ENCODE measurements at regions not wholly inside any gene's neighbourhood (a gene's known extent, or its start where the extent isn't known, plus 50 kb on each side); places are given as distances from the start of the nearest gene placed in this dataset.

DNA sequence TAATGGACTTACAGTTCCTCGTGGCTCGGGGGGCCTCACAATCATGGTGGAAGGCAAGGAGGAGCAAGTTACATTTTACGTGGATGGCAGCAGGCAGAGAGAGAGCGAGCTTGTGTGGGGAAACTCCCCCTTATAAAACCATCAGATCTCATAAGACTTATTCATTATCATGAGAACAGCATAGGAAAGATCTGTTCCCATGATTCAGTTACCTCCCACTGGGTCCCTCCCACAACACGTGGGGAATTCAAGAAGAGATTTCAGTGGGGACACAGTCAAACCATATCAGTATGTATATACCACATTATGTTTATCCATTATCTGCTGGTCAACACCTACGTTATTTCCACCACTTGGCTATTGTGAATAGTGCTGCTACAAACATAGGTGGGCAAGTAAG is 352.3 kb upstream of the B3GALT2 start:
- no peak overlapping the region for H3K9ac ChIP-seq (ENCODE audit: low read length)
- H3K79me2 ChIP-seq (ENCODE audit: low read length) = no peaks in the 10 kb centered on the region
- H3K27me3 ChIP-seq (ENCODE audit: low read length) = no peaks in the 10 kb centered on the region
- H3K4me2 ChIP-seq (ENCODE audit: low read depth, low read length, poor library complexity, severe bottlenecking) = no peak overlapping the region
- H3K4me1 ChIP-seq (ENCODE audit: low read length) = no peaks in the 10 kb centered on the region; the same call in 1 of the 2 replicates
- no peak overlapping the region for H3K27ac ChIP-seq (ENCODE audit: low read length)
- H4K20me1 ChIP-seq (ENCODE audit: insufficient read depth, low read depth, low read length) = no peaks in the 10 kb centered on the region
- no peak for DNase-seq
- H2AFZ ChIP-seq (ENCODE audit: low read length) = no peak overlapping the region
- H3K9me3 ChIP-seq (ENCODE audit: low read length) = no peaks in the 10 kb centered on the region
- no peak overlapping the region for H3K4me3 ChIP-seq (ENCODE audit: low read length)
- H3K36me3 ChIP-seq (ENCODE audit: insufficient read depth, low read length) = no peaks in the 10 kb centered on the region
- H3K9me2 ChIP-seq (replicated peaks; ENCODE audit: insufficient read depth, low read length) = no peaks in the 10 kb centered on the region

DNA sequence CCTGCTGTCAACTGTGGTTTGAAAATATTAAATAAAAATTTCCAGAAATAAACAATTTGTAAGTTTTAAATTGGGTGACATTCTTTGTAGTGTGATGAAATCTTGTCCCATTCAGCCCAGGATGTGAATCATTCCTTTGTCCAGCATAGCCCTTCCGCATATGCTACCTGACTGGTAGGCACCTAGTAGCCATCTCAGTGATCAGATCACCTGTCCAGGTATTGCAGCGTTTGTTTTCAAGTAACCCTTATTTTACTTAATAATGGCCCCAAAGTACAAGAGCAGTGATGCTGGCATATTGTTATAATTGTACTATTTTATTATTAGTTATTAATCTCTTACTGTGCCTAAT is 351.6 kb upstream of the B3GALT2 start:
- no peak overlapping the region for H3K4me3 ChIP-seq (ENCODE audit: low read length)
- H3K9ac ChIP-seq (ENCODE audit: low read length) = no peak overlapping the region
- no peaks in the 10 kb centered on the region for H3K9me3 ChIP-seq (ENCODE audit: low read length)
- H3K79me2 ChIP-seq (ENCODE audit: low read length) = no peaks in the 10 kb centered on the region
- H3K27ac ChIP-seq (ENCODE audit: low read length) = no peak overlapping the region
- H3K36me3 ChIP-seq (ENCODE audit: insufficient read depth, low read length) = no peaks in the 10 kb centered on the region
- no peak overlapping the region for H3K4me2 ChIP-seq (ENCODE audit: low read depth, low read length, poor library complexity, severe bottlenecking)
- no peaks in the 10 kb centered on the region; the same call in 1 of the 2 replicates for H3K4me1 ChIP-seq (ENCODE audit: low read length)
- DNase-seq = no peak
- no peaks in the 10 kb centered on the region for H4K20me1 ChIP-seq (ENCODE audit: insufficient read depth, low read depth, low read length)
- no peak overlapping the region for H2AFZ ChIP-seq (ENCODE audit: low read length)
- no peaks in the 10 kb centered on the region for H3K27me3 ChIP-seq (ENCODE audit: low read length)
- H3K9me2 ChIP-seq (replicated peaks; ENCODE audit: insufficient read depth, low read length) = no peaks in the 10 kb centered on the region

DNA sequence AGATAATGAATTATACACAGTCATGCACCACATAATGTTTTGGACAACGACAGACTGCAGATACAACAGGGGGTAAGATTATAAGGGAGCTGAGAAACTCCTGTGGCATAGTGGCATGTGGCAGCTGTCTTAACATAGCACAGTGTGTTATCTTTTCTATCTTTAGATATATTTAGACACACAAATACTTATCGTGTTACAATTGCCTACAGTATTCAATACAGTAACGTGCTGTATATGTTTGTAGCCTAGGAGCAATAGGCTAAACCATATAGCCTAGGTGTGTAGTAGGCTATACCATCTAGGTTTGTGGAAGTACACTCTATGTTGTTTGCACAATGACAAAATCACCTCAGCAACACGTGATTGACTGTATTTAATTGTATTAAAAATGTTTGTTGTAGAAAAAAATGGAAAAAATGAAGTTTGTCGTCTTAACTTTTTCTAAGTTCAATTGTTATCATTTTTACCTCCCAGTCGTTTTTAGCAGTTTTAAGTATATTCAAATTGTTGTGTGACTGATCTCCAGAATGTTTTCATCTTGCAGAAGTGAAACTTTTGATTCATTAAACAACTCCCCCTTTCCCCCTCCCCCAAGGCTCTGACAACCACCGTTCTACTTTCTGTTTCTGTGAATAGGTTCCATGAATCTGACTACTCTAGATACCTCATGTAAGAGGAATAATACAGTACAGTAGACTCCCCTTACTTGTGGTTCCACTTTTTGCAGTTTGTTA is 351.0 kb upstream of the B3GALT2 start:
- no peaks in the 10 kb centered on the region for H3K79me2 ChIP-seq (ENCODE audit: low read length)
- H3K4me1 ChIP-seq (ENCODE audit: low read length) = no peaks in the 10 kb centered on the region; the same call in 1 of the 2 replicates
- no peak overlapping the region for H3K9ac ChIP-seq (ENCODE audit: low read length)
- no peak for DNase-seq
- no peak overlapping the region for H3K4me3 ChIP-seq (ENCODE audit: low read length)
- no peaks in the 10 kb centered on the region for H3K27me3 ChIP-seq (ENCODE audit: low read length)
- no peaks in the 10 kb centered on the region for H3K9me2 ChIP-seq (replicated peaks; ENCODE audit: insufficient read depth, low read length)
- H3K9me3 ChIP-seq (ENCODE audit: low read length) = no peaks in the 10 kb centered on the region
- H4K20me1 ChIP-seq (ENCODE audit: insufficient read depth, low read depth, low read length) = no peaks in the 10 kb centered on the region
- no peak overlapping the region for H2AFZ ChIP-seq (ENCODE audit: low read length)
- no peak overlapping the region for H3K4me2 ChIP-seq (ENCODE audit: low read depth, low read length, poor library complexity, severe bottlenecking)
- no peaks in the 10 kb centered on the region for H3K36me3 ChIP-seq (ENCODE audit: insufficient read depth, low read length)
- H3K27ac ChIP-seq (ENCODE audit: low read length) = no peak overlapping the region

DNA sequence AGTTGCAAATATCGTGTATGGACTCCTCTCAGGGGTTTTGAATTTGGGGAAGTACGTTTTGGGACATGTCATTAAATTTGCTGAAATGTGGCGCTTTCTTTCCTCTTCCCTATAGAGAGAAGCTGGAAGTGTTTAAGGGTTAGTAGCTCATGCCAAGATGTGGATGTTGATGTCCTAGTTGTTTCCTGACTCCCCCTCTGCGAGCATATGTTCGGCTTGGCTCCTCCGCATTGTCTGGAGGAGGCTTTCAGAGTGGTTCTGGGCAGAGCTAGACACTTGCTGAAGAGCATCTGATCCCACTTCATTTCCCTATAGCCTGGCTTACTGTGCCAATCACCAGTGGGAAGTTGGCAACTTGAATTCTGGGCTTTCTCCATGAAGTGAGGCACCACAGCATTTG is 347.4 kb upstream of the B3GALT2 start:
- Histone ChIP-seq H3K27me3 (ENCODE audit: low read length) (no peaks in the 10 kb centered on the region), H3K4me2 (ENCODE audit: low read depth, low read length, poor library complexity, severe bottlenecking) (no peak overlapping the region), H3K9me2 (replicated peaks; ENCODE audit: insufficient read depth, low read length) (no peaks in the 10 kb centered on the region), H3K4me3 (ENCODE audit: low read length) (no peak overlapping the region), H3K79me2 (ENCODE audit: low read length) (no peaks in the 10 kb centered on the region), H2AFZ (ENCODE audit: low read length) (no peak overlapping the region), H3K9ac (ENCODE audit: low read length) (no peak overlapping the region), H3K36me3 (ENCODE audit: insufficient read depth, low read length) (no peaks in the 10 kb centered on the region), H3K4me1 (ENCODE audit: low read length) (no peaks in the 10 kb centered on the region; the same call in 1 of the 2 replicates), H4K20me1 (ENCODE audit: insufficient read depth, low read depth, low read length) (no peaks in the 10 kb centered on the region), H3K9me3 (ENCODE audit: low read length) (no peaks in the 10 kb centered on the region), H3K27ac (ENCODE audit: low read length) (no peak overlapping the region)
- no peak for DNase-seq

DNA sequence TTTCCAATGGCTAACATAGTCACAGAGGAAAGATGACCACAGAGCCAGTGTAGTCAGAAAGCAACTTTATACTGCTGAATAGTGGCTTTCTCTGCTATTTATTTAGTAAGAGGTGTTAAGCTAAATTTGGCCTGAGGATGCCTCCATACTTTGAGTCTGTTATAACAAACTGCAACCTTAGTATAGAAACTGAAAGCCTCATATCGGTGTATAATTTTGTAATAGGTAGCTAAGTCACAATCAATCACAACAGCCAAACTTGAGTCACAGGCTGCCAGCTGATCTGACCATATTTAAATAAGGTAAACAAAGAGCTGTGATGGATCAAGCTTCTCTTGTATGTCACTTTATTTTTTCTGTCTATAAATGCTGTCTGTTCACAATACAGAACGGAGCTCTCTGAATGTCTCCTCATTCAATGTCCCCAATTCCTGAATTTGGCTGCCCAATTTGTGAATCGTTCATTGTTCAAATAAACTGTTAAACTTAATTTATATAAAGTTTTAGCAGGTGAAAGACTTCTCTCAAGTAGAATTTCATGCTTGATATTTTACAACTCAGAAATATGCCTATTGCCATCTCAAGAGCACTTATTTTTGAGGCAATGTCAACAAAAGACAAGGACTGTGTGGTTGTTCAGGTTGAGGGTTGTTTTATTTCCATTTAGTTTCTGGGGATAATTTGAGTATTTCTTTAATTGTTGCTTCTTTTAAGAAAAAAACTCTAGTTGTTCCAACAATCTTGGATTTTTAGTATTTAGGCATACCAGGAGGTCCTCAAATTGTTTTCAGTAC is 339.7 kb upstream of the B3GALT2 start:
- H3K36me3 ChIP-seq (ENCODE audit: insufficient read depth, low read length) = no peaks in the 10 kb centered on the region
- no peaks in the 10 kb centered on the region for H3K9me3 ChIP-seq (ENCODE audit: low read length)
- H3K9me2 ChIP-seq (replicated peaks; ENCODE audit: insufficient read depth, low read length) = no peaks in the 10 kb centered on the region
- no peaks in the 10 kb centered on the region for H4K20me1 ChIP-seq (ENCODE audit: insufficient read depth, low read depth, low read length)
- no peaks in the 10 kb centered on the region for H3K4me1 ChIP-seq (ENCODE audit: low read length)
- H3K4me2 ChIP-seq (ENCODE audit: low read depth, low read length, poor library complexity, severe bottlenecking) = no peak overlapping the region
- H3K79me2 ChIP-seq (ENCODE audit: low read length) = no peaks in the 10 kb centered on the region
- no peak overlapping the region for H2AFZ ChIP-seq (ENCODE audit: low read length)
- no peaks in the 10 kb centered on the region for H3K27me3 ChIP-seq (ENCODE audit: low read length)
- no peak for DNase-seq
- H3K9ac ChIP-seq (ENCODE audit: low read length) = no peak overlapping the region
- no peak overlapping the region for H3K27ac ChIP-seq (ENCODE audit: low read length)
- no peak overlapping the region for H3K4me3 ChIP-seq (ENCODE audit: low read length)

DNA sequence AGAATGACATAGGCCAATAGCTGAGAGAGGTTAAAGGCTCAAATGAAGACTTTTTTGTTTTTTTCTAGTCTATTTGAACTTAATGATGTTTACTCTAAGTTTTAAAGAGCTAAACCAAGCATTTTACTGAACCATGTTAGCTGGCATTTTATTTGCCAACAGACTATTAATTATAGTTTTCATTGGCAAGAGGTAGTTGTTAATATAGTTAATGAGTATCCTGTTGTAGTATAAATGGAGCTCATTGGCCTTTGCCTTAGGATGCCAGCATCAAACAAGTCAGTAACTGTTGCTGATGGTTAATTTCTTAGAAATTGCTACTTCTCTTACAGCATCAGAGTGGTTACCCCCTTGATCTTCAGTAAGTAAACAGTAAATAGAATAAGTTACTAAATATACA is 339.0 kb upstream of the B3GALT2 start:
- no peak overlapping the region for H3K4me3 ChIP-seq (ENCODE audit: low read length)
- no peaks in the 10 kb centered on the region for H3K9me2 ChIP-seq (replicated peaks; ENCODE audit: insufficient read depth, low read length)
- H3K9ac ChIP-seq (ENCODE audit: low read length) = no peak overlapping the region
- H3K27ac ChIP-seq (ENCODE audit: low read length) = no peak overlapping the region
- H3K27me3 ChIP-seq (ENCODE audit: low read length) = no peaks in the 10 kb centered on the region
- no peaks in the 10 kb centered on the region for H3K79me2 ChIP-seq (ENCODE audit: low read length)
- no peaks in the 10 kb centered on the region for H3K36me3 ChIP-seq (ENCODE audit: insufficient read depth, low read length)
- no peak overlapping the region for H2AFZ ChIP-seq (ENCODE audit: low read length)
- DNase-seq = no peak
- H3K4me2 ChIP-seq (ENCODE audit: low read depth, low read length, poor library complexity, severe bottlenecking) = no peak overlapping the region
- H3K9me3 ChIP-seq (ENCODE audit: low read length) = no peaks in the 10 kb centered on the region
- no peaks in the 10 kb centered on the region for H4K20me1 ChIP-seq (ENCODE audit: insufficient read depth, low read depth, low read length)
- H3K4me1 ChIP-seq (ENCODE audit: low read length) = no peaks in the 10 kb centered on the region

DNA sequence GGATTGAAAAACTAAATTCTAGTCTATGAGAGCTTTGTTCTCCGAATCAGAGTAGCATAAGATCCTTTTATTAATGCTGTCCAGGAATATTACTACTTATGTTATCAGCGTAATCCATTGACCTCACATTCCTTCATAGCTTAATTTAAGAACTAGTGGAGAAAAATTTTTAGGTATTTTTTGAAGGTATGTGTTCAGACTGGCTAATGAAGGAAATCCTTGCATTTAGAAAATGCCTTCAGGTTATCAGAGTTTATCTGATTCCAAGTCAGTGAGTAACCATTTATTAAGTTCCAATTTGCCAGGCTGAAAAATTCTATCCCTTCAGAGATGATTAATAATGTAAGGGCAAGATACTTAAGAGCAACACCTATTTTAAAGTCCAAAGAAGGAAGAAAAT is 338.2 kb upstream of the B3GALT2 start:
- no peak overlapping the region for H3K4me2 ChIP-seq (ENCODE audit: low read depth, low read length, poor library complexity, severe bottlenecking)

DNA sequence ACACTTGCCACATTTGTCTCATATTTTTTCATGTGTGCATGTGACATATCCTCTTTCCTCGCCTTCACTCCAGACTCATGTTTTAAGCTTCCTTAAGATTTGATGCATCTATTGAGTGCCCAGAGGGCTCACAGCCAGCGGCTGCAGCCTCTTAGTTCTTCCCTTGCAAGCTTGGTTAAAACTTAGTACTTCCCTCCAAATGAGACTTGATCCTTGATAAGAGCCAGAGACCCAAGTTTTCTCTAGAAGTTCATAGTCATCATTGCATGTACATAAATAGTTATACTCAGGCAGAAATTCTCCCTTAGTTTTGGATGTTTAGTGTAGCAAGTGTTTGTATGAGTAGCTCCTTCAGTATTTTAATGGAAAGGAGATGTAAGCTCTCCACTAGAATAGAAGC is 337.6 kb upstream of the B3GALT2 start:
- no peaks in the 10 kb centered on the region for H3K27me3 ChIP-seq (ENCODE audit: low read length)
- H3K4me2 ChIP-seq (ENCODE audit: low read depth, low read length, poor library complexity, severe bottlenecking) = no peak overlapping the region
- no peaks in the 10 kb centered on the region for H3K79me2 ChIP-seq (ENCODE audit: low read length)
- H4K20me1 ChIP-seq (ENCODE audit: insufficient read depth, low read depth, low read length) = no peaks in the 10 kb centered on the region
- no peaks in the 10 kb centered on the region for H3K9me3 ChIP-seq (ENCODE audit: low read length)
- no peaks in the 10 kb centered on the region for H3K36me3 ChIP-seq (ENCODE audit: insufficient read depth, low read length)
- no peak overlapping the region for H3K4me3 ChIP-seq (ENCODE audit: low read length)
- H3K9ac ChIP-seq (ENCODE audit: low read length) = no peak overlapping the region
- H2AFZ ChIP-seq (ENCODE audit: low read length) = no peak overlapping the region
- no peak for DNase-seq
- no peaks in the 10 kb centered on the region for H3K4me1 ChIP-seq (ENCODE audit: low read length)
- no peaks in the 10 kb centered on the region for H3K9me2 ChIP-seq (replicated peaks; ENCODE audit: insufficient read depth, low read length)
- H3K27ac ChIP-seq (ENCODE audit: low read length) = no peak overlapping the region

More for the DNA sequence above, 338.2 kb upstream of the B3GALT2 start:
- H4K20me1 ChIP-seq (ENCODE audit: insufficient read depth, low read depth, low read length) = no peaks in the 10 kb centered on the region
- no peaks in the 10 kb centered on the region for H3K27me3 ChIP-seq (ENCODE audit: low read length)
- no peak overlapping the region for H3K4me3 ChIP-seq (ENCODE audit: low read length)
- H3K36me3 ChIP-seq (ENCODE audit: insufficient read depth, low read length) = no peaks in the 10 kb centered on the region
- H3K9me3 ChIP-seq (ENCODE audit: low read length) = no peaks in the 10 kb centered on the region
- no peaks in the 10 kb centered on the region for H3K4me1 ChIP-seq (ENCODE audit: low read length)
- H3K9ac ChIP-seq (ENCODE audit: low read length) = no peak overlapping the region
- no peak overlapping the region for H3K27ac ChIP-seq (ENCODE audit: low read length)
- no peaks in the 10 kb centered on the region for H3K79me2 ChIP-seq (ENCODE audit: low read length)
- H3K9me2 ChIP-seq (replicated peaks; ENCODE audit: insufficient read depth, low read length) = no peaks in the 10 kb centered on the region
- DNase-seq = no peak
- no peak overlapping the region for H2AFZ ChIP-seq (ENCODE audit: low read length)

All from Karpas-422 (cell line).